Omental fat pad (tissue), 3 donors: ENCODE measurements at regions not wholly inside any gene's neighbourhood (a gene's known extent, or its start where the extent isn't known, plus 50 kb on each side); places are given as distances from the start of the nearest gene placed in this dataset.

Source experiments
- ATAC-seq: fragments of 150-250 bp; one replicate; pipeline ENCODE4 v1.9.1; 2016; ENCODE audit warnings: mild to moderate bottlenecking, moderate library complexity; ENCODE audit not compliant: low FRiP score
- DNase-seq: peaks from one replicate; pipeline ENCODE4 v3.0.0-alpha.2; 2019; ENCODE audit warnings: low spot score
- CTCF ChIP-seq, 3 donors: fragments of 450-650 bp; IDR thresholded peaks; one replicate each; pipeline ENCODE4 v1.5.1; 2016 to 2017; ENCODE audit warnings: antibody characterized with exemption in 3 of 3, mild to moderate bottlenecking in 3 of 3, moderate library complexity in 2 of 3

GRCh38 chr12:124242529-124243065, 52.3 kb upstream of the RFLNA start:
- ATAC-seq (no peak), DNase-seq (no peak)
- no peak for TF ChIP-seq CTCF (IDR thresholded peaks at IDR 0.05)

- ATAC-seq (no peak), DNase-seq (no peak)
- no peak for TF ChIP-seq CTCF (IDR thresholded peaks at IDR 0.05)
Measured at GRCh38 chr12:124243936-124244335, 51.0 kb upstream of the RFLNA start.
